Hepatocyte (in vitro differentiated cells): ENCODE measurements at regions not wholly inside any gene's neighbourhood (a gene's known extent, or its start where the extent isn't known, plus 50 kb on each side); places are given as distances from the start of the nearest gene placed in this dataset.

Experiments
- DNase-seq: peaks from one replicate; pipeline ENCODE4 v3.0.0-alpha.2; 2016; ENCODE audit warnings: low spot score
- H2AFZ ChIP-seq: fragments of 200-600 bp; sonication (generic); 2 replicates; pipeline ENCODE4 v1.6.0; 2016; ENCODE audit warnings: antibody characterized with exemption, mild to moderate bottlenecking
- H3K27ac ChIP-seq: fragments of 200-600 bp; sonication (generic); 2 replicates; pipeline ENCODE4 v1.5.1; 2016; ENCODE audit warnings: mild to moderate bottlenecking
- H3K27me3 ChIP-seq: fragments of 200-600 bp; sonication (generic); 2 replicates; pipeline ENCODE4 v1.6.1; 2016
- H3K36me3 ChIP-seq: fragments of 200-600 bp; sonication (generic); replicated peaks from 2 replicates; pipeline ENCODE4 v1.5.1; 2016; ENCODE audit warnings: low read depth; ENCODE audit not compliant: insufficient read depth
- H3K4me1 ChIP-seq: fragments of 200-600 bp; sonication (generic); 2 replicates; pipeline ENCODE4 v1.5.1; 2016; ENCODE audit warnings: mild to moderate bottlenecking, moderate library complexity; ENCODE audit not compliant: insufficient read depth
- H3K4me2 ChIP-seq: fragments of 200-600 bp; sonication (generic); 2 replicates; pipeline ENCODE4 v1.6.0; 2016
- H3K4me3 ChIP-seq: fragments of 200-600 bp; sonication (generic); 2 replicates; pipeline ENCODE4 v1.5.1; 2016; ENCODE audit warnings: mild to moderate bottlenecking
- H3K79me2 ChIP-seq: fragments of 200-600 bp; sonication (generic); 2 replicates; pipeline ENCODE4 v1.6.0; 2017; ENCODE audit warnings: mild to moderate bottlenecking
- H3K9me2 ChIP-seq: fragments of 200-600 bp; sonication (generic); replicated peaks from 2 replicates; pipeline ENCODE4 v1.6.0; 2017; ENCODE audit warnings: mild to moderate bottlenecking; ENCODE audit not compliant: insufficient read depth
- H3K9me3 ChIP-seq: fragments of 200-600 bp; sonication (generic); 2 replicates; pipeline ENCODE4 v1.5.1; 2016; ENCODE audit warnings: low read depth, mild to moderate bottlenecking
- H4K20me1 ChIP-seq: fragments of 200-600 bp; sonication (generic); 2 replicates; pipeline ENCODE4 v1.6.0; 2016; ENCODE audit warnings: mild to moderate bottlenecking; ENCODE audit not compliant: insufficient read depth, poor library complexity, severe bottlenecking
- CTCF ChIP-seq: fragments of 200-600 bp; sonication (generic); IDR thresholded peaks from 2 replicates; pipeline ENCODE4 v1.5.1; 2016; ENCODE audit warnings: antibody characterized with exemption, mild to moderate bottlenecking; ENCODE audit not compliant: poor library complexity
- EZH2 ChIP-seq: fragments of 200-600 bp; sonication (generic); IDR thresholded peaks from 2 replicates; pipeline ENCODE4 v1.6.1; 2016; ENCODE audit warnings: antibody characterized with exemption, mild to moderate bottlenecking, borderline replicate concordance
- EZH2phosphoT487 ChIP-seq: fragments of 200-600 bp; sonication (generic); IDR thresholded peaks from one replicate; pipeline ENCODE4 v1.6.1; 2018; ENCODE audit warnings: antibody characterized with exemption, mild to moderate bottlenecking, low read depth, moderate library complexity; ENCODE audit not compliant: unreplicated experiment, severe bottlenecking
- WGBS: methylation state at CpG from one replicate; pipeline ENCODE4 v1.1.6; 2016; ENCODE audit warnings: low lambda C conversion rate; ENCODE audit errors: missing lambda C conversion rate; 5-methylcytosine and 5-hydroxymethylcytosine counted together

GRCh38 chr7:42590771-42591310, 321.0 kb downstream of the C7orf25 start:
- no peak overlapping the region for H3K4me2 ChIP-seq
- H3K36me3 ChIP-seq, result no peaks in the 10 kb centered on the region
- H3K27ac ChIP-seq, result no peak overlapping the region
- no peaks in the 10 kb centered on the region for H3K4me1 ChIP-seq
- no peak for TF ChIP-seq EZH2
- TF ChIP-seq EZH2phosphoT487, result no peak
- TF ChIP-seq CTCF, result no peak
- H3K27me3 ChIP-seq, result no peaks in the 10 kb centered on the region
- no peak overlapping the region for H3K4me3 ChIP-seq
- DNase-seq, result no peak
- no peaks in the 10 kb centered on the region for H3K79me2 ChIP-seq
- H3K9me3 ChIP-seq, result no peaks in the 10 kb centered on the region
- H2AFZ ChIP-seq, result no peak overlapping the region
- peaks cover 3% of the 10 kb centered on the region for H4K20me1 ChIP-seq
- H3K9me2 ChIP-seq, result no peaks in the 10 kb centered on the region
- WGBS, result 81% methylated on average over 2 of the region's 2 CpGs

- Histone ChIP-seq H4K20me1 (peaks cover 3% of the 10 kb centered on the region), H3K4me3 (no peak overlapping the region), H2AFZ (no peak overlapping the region), H3K9me2 (no peaks in the 10 kb centered on the region), H3K9me3 (no peaks in the 10 kb centered on the region), H3K4me1 (no peaks in the 10 kb centered on the region), H3K4me2 (no peak overlapping the region), H3K79me2 (no peaks in the 10 kb centered on the region), H3K27ac (no peak overlapping the region), H3K27me3 (no peaks in the 10 kb centered on the region), H3K36me3 (no peaks in the 10 kb centered on the region)
- TF ChIP-seq EZH2phosphoT487 (no peak), CTCF (no peak)
- no peak for DNase-seq
Observed at GRCh38 chr7:42588876-42589275, 323.0 kb downstream of the C7orf25 start.

GRCh38 chr7:42587806-42588205, 324.1 kb downstream of the C7orf25 start:
- no peaks in the 10 kb centered on the region for H3K36me3 ChIP-seq
- H3K4me2 ChIP-seq, result no peak overlapping the region
- no peaks in the 10 kb centered on the region for H3K9me3 ChIP-seq
- no peaks in the 10 kb centered on the region for H3K27me3 ChIP-seq
- TF ChIP-seq EZH2, result no peak
- TF ChIP-seq CTCF, result no peak
- no peak for TF ChIP-seq EZH2phosphoT487
- peaks cover 3% of the 10 kb centered on the region for H4K20me1 ChIP-seq
- no peak for DNase-seq
- H2AFZ ChIP-seq, result no peak overlapping the region
- H3K27ac ChIP-seq, result no peak overlapping the region
- no peak overlapping the region for H3K4me3 ChIP-seq
- H3K4me1 ChIP-seq, result no peaks in the 10 kb centered on the region
- no peaks in the 10 kb centered on the region for H3K9me2 ChIP-seq
- WGBS, result 72% methylated on average over 3 of the region's 3 CpGs
- no peaks in the 10 kb centered on the region for H3K79me2 ChIP-seq

- no peaks in the 10 kb centered on the region for H4K20me1 ChIP-seq
- TF ChIP-seq CTCF, result no peak
- no peak for TF ChIP-seq EZH2phosphoT487
- no peaks in the 10 kb centered on the region for H3K36me3 ChIP-seq
- H3K4me3 ChIP-seq, result no peak overlapping the region
- no peaks in the 10 kb centered on the region for H3K79me2 ChIP-seq
- no peak overlapping the region for H2AFZ ChIP-seq
- no peak overlapping the region for H3K4me2 ChIP-seq
- peaks cover 9% of the 10 kb centered on the region for H3K4me1 ChIP-seq
- no peaks in the 10 kb centered on the region for H3K9me2 ChIP-seq
- DNase-seq, result no peak
- WGBS, result 100% methylated on average over 2 of the region's 2 CpGs
- H3K27ac ChIP-seq, result no peak overlapping the region
- no peaks in the 10 kb centered on the region for H3K9me3 ChIP-seq
- H3K27me3 ChIP-seq, result no peaks in the 10 kb centered on the region
Observed at GRCh38 chr7:42580061-42580460, 331.8 kb downstream of the C7orf25 start.
